Lower leg skin (tissue), 4 donors: ENCODE measurements at regions not wholly inside any gene's neighbourhood (a gene's known extent, or its start where the extent isn't known, plus 50 kb on each side); places are given as distances from the start of the nearest gene placed in this dataset.

ENCODE experiments used
- DNase-seq, 2 donors: peaks; one replicate each; pipeline ENCODE4 v3.0.0-alpha.2; 2019; ENCODE audit warnings: low spot score in 2 of 2
- H3K4me3 ChIP-seq: fragments of 200-600 bp; sonication (generic); 2 replicates; pipeline ENCODE4 v1.5.1; 2017; ENCODE audit warnings: mild to moderate bottlenecking, low read depth; ENCODE audit not compliant: poor library complexity, severe bottlenecking
- CTCF ChIP-seq, 3 donors: fragments of 450-650 bp; IDR thresholded peaks; one replicate each; pipeline ENCODE4 v1.5.1; 2016; ENCODE audit warnings: antibody characterized with exemption in 3 of 3, mild to moderate bottlenecking in 3 of 3, moderate library complexity in 2 of 3
- POLR2A ChIP-seq, 2 donors: fragments of 450-650 bp; IDR thresholded peaks; one replicate each; pipeline ENCODE4 v1.6.1; 2016 to 2017; ENCODE audit warnings: antibody characterized with exemption in 2 of 2, mild to moderate bottlenecking in 1 of 2, moderate library complexity in 1 of 2
- WGBS, 2 donors: methylation state at CpG; one replicate each; pipeline ENCODE4 v1.1.5; 2018; 5-methylcytosine and 5-hydroxymethylcytosine counted together
- intact Hi-C: fragments of 100-400 bp; cut with DNase I; formaldehyde crosslinking; loops from one replicate; pipeline ENCODE4 v1.15.0; 2023; ENCODE audit warnings: low total_unique reads

- 0 to 2% methylated on average over 28 of the region's 28 CpGs for WGBS, 2 donors
- DNase-seq: peak; percentile 76 to 96
- intact Hi-C loops: no loop called here
- TF ChIP-seq CTCF (IDR thresholded peaks at IDR 0.05) (no peak), POLR2A (IDR thresholded peaks at IDR 0.05) (no peak)
- peak overlapping the region; percentile 34 for H3K4me3 ChIP-seq
These were observed 215.2 kb upstream of the ZNF184 start for GRCh38 chr6:27688014-27688586.

- TF ChIP-seq POLR2A (IDR thresholded peaks at IDR 0.05): no peak
- no peak for TF ChIP-seq CTCF (IDR thresholded peaks at IDR 0.05)
- intact Hi-C loops: no loop called here
- peak overlapping the region; percentile 34 for H3K4me3 ChIP-seq
- peak; percentile 50 to 91 for DNase-seq
- WGBS, 2 donors: 3% methylated on average over 36 to 42 of the region's 43 CpGs
These were observed 214.5 kb upstream of the ZNF184 start for GRCh38 chr6:27687154-27688013.

GRCh38 chr6:27685279-27685678 lies 212.4 kb upstream of the ZNF184 start:
- intact Hi-C loops: no loop called here
- 77 to 81% methylated on average over 8 of the region's 8 CpGs for WGBS, 2 donors
- TF ChIP-seq POLR2A (IDR thresholded peaks at IDR 0.05) (no peak), CTCF (IDR thresholded peaks at IDR 0.05) (no peak)
- H3K4me3 ChIP-seq: no peak overlapping the region
- no peak for DNase-seq

- no peak for DNase-seq
- TF ChIP-seq POLR2A (IDR thresholded peaks at IDR 0.05): no peak
- no peak for TF ChIP-seq CTCF (IDR thresholded peaks at IDR 0.05)
- H3K4me3 ChIP-seq: no peak overlapping the region
- intact Hi-C loops: no loop called here
- WGBS, 2 donors: 48% methylated on average over 34 of the region's 34 CpGs
These were observed 211.6 kb upstream of the ZNF184 start for GRCh38 chr6:27684264-27685211.

GRCh38 chr6:27679964-27680694 lies 207.2 kb upstream of the ZNF184 start:
- WGBS, 2 donors: 8 to 14% methylated on average over 47 of the region's 47 CpGs
- DNase-seq: no peak
- intact Hi-C loops: no loop called here
- no peak overlapping the region for H3K4me3 ChIP-seq
- no peak for TF ChIP-seq POLR2A (IDR thresholded peaks at IDR 0.05)
- TF ChIP-seq CTCF (IDR thresholded peaks at IDR 0.05): no peak
